Chondrocyte (in vitro differentiated cells): ENCODE measurements at regions not wholly inside any gene's neighbourhood (a gene's known extent, or its start where the extent isn't known, plus 50 kb on each side); places are given as distances from the start of the nearest gene placed in this dataset.

Experiments used
- DNase-seq: peaks from one replicate; pipeline ENCODE4 v3.0.0; 2021; ENCODE audit warnings: mixed read lengths, low spot score
- H3K27ac Mint-ChIP-seq: one replicate; pipeline ENCODE4 v1.8.0; 2021; ENCODE audit warnings: mild to moderate bottlenecking, moderate library complexity, mixed read lengths; ENCODE audit not compliant: unreplicated experiment
- H3K27me3 Mint-ChIP-seq: 2 replicates; pipeline ENCODE4 v1.8.0; 2021; ENCODE audit warnings: low read depth, mixed read lengths
- H3K36me3 Mint-ChIP-seq: 2 replicates; pipeline ENCODE4 v1.8.0; 2021; ENCODE audit warnings: low read depth, mixed read lengths
- H3K4me1 Mint-ChIP-seq: 2 replicates; pipeline ENCODE4 v1.8.0; 2021; ENCODE audit warnings: low read depth, mild to moderate bottlenecking, mixed read lengths
- H3K4me3 Mint-ChIP-seq: one replicate; pipeline ENCODE4 v1.8.0; 2021; ENCODE audit warnings: mild to moderate bottlenecking, moderate library complexity, mixed read lengths; ENCODE audit not compliant: unreplicated experiment
- H3K9me3 Mint-ChIP-seq: 2 replicates; pipeline ENCODE4 v1.8.0; 2021; ENCODE audit warnings: low read depth, mixed read lengths
- TF ChIP-seq, protein P1 (sequence below): fragments of 200-600 bp; sonication (generic); IDR thresholded peaks from 2 replicates; pipeline ENCODE4 v1.5.0; 2021; ENCODE audit warnings: antibody characterized with exemption, mild to moderate bottlenecking, moderate library complexity

GRCh38 chr1:229181419-229181818 is 89.5 kb upstream of the RAB4A start:
- no peak for DNase-seq
- Mint-ChIP-seq H3K4me3 (no peak overlapping the region), H3K27me3 (peaks cover 2% of the 10 kb centered on the region), H3K27ac (no peak overlapping the region), H3K36me3 (no peaks in the 10 kb centered on the region), H3K4me1 (no peaks in the 10 kb centered on the region), H3K9me3 (no peaks in the 10 kb centered on the region)
- TF ChIP-seq, protein P1, sequence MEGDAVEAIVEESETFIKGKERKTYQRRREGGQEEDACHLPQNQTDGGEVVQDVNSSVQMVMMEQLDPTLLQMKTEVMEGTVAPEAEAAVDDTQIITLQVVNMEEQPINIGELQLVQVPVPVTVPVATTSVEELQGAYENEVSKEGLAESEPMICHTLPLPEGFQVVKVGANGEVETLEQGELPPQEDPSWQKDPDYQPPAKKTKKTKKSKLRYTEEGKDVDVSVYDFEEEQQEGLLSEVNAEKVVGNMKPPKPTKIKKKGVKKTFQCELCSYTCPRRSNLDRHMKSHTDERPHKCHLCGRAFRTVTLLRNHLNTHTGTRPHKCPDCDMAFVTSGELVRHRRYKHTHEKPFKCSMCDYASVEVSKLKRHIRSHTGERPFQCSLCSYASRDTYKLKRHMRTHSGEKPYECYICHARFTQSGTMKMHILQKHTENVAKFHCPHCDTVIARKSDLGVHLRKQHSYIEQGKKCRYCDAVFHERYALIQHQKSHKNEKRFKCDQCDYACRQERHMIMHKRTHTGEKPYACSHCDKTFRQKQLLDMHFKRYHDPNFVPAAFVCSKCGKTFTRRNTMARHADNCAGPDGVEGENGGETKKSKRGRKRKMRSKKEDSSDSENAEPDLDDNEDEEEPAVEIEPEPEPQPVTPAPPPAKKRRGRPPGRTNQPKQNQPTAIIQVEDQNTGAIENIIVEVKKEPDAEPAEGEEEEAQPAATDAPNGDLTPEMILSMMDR = no peak

DNA sequence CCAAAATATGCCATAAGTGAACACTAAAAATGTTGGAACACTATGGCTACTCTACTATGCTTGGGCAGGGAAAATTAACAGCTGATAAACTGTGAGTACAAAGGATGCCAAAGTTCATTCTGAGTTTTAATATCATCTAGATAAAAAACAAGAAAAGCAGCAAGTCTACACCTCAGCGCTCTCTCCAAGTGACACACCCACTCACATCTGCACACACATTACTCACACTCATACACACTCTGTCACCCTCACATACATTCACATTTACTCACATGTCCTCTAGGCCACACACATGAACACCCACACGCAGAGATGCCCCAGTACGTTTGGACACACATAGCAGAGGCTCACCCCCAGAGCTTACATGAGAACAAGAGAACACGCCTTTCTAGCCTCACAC is 87.3 kb upstream of the RAB4A start:
- TF ChIP-seq, protein P1 = no peak
- Mint-ChIP-seq H3K27me3 (peaks cover 4% of the 10 kb centered on the region), H3K9me3 (no peaks in the 10 kb centered on the region), H3K4me3 (no peak overlapping the region), H3K4me1 (no peaks in the 10 kb centered on the region), H3K27ac (no peak overlapping the region), H3K36me3 (no peaks in the 10 kb centered on the region)
- DNase-seq = no peak

DNA sequence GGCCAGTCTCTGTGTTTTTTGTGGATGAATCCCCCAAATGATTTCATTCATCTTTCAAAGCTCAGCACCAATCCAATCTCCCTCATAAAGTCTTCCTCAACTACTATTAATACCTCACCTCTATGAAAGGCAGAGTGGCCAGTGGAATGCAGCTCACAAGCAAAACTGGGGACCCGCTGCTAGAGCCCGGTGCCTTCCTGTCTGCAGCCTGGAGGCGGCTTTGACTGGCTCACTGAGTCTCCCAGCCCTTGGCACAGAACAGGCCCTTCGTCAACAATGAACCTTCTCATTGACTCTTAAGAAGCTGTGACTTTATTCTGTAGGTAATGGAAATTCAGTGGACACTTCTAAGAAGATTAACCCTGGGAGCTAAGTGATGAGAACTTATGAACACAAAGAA is 86.8 kb upstream of the RAB4A start:
- Mint-ChIP-seq H3K4me3 (no peak overlapping the region), H3K9me3 (no peaks in the 10 kb centered on the region), H3K27me3 (peaks cover 4% of the 10 kb centered on the region), H3K4me1 (no peaks in the 10 kb centered on the region), H3K36me3 (no peaks in the 10 kb centered on the region), H3K27ac (no peak overlapping the region)
- TF ChIP-seq, protein P1 = no peak
- no peak for DNase-seq

DNA sequence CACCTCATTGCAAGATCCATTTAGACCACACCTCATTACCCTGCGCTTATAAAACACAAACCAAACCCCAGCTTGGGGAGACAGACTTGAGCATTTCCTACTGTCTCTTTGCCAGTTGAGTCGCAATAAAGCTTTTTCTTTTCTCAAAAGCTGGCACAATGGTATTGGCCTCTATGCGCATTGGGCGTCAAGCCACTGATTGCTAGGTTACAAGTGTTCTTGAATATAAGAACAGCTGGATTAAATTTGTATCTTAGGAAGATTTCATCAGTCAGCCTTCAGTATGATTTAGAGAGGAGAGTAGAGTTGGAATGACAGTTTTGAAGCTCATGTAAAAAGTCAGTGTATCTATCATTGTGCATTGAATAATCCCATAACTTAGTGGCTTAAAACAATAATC is 84.9 kb upstream of the RAB4A start:
- Mint-ChIP-seq H3K4me3 (no peak overlapping the region), H3K27ac (no peak overlapping the region), H3K36me3 (no peaks in the 10 kb centered on the region), H3K4me1 (no peaks in the 10 kb centered on the region), H3K27me3 (peaks cover 6% of the 10 kb centered on the region), H3K9me3 (no peaks in the 10 kb centered on the region)
- TF ChIP-seq, protein P1 = no peak
- DNase-seq = no peak

- TF ChIP-seq, protein P1 = no peak
- DNase-seq = no peak
- Mint-ChIP-seq H3K9me3 (no peaks in the 10 kb centered on the region), H3K4me3 (no peak overlapping the region), H3K36me3 (no peaks in the 10 kb centered on the region), H3K4me1 (no peaks in the 10 kb centered on the region), H3K27ac (no peak overlapping the region), H3K27me3 (peaks cover 6% of the 10 kb centered on the region)
These were observed 84.4 kb upstream of the RAB4A start for GRCh38 chr1:229186373-229187056.
